Adrenal gland (tissue), 9 donors: ENCODE measurements at regions not wholly inside any gene's neighbourhood (a gene's known extent, or its start where the extent isn't known, plus 50 kb on each side); places are given as distances from the start of the nearest gene placed in this dataset.

ENCODE experiments used
- DNase-seq, 7 donors: peaks; one replicate each; pipeline ENCODE4 v3.0.0-alpha.2; 2019 to 2020
- H3K27ac ChIP-seq, 5 donors: fragments of 200-600 bp; sonication (generic) in 4 of 5; 1 replicate in 3 of 5; 2 replicates in 2 of 5; pipeline versions ENCODE4 v1.5.1 to v1.8.0; 2016 to 2020; ENCODE audit warnings: mild to moderate bottlenecking in 1 of 5
- H3K27me3 ChIP-seq: fragments of 200-600 bp; 2 replicates; pipeline ENCODE4 v1.8.0; 2021
- H3K36me3 ChIP-seq, 2 donors: fragments of 200-600 bp; replicated peaks in 1 of 2; 1 replicate in 1 of 2; 2 replicates in 1 of 2; pipeline versions ENCODE4 v1.5.1 to v1.8.0; 2018 to 2022
- H3K4me1 ChIP-seq, 2 donors: fragments of 200-600 bp; replicated peaks in 1 of 2; 1 replicate in 1 of 2; 2 replicates in 1 of 2; pipeline versions ENCODE4 v1.5.1 to v1.8.0; 2018 to 2021
- H3K4me3 ChIP-seq, 4 donors: fragments of 200-600 bp; sonication (generic) in 3 of 4; one replicate each; pipeline ENCODE4 v1.5.1; 2016 to 2018
- H3K9me3 ChIP-seq, 3 donors: fragments of 200-600 bp; sonication (generic) in 1 of 3; replicated peaks in 1 of 3; 1 replicate in 2 of 3; 2 replicates in 1 of 3; pipeline versions ENCODE4 v1.5.1 to v1.8.0; 2016 to 2021
- POLR2A ChIP-seq, 2 donors: fragments of 450-650 bp; IDR thresholded peaks; one replicate each; pipeline ENCODE4 v1.6.1; 2017; ENCODE audit warnings: antibody characterized with exemption in 2 of 2, mild to moderate bottlenecking in 2 of 2, moderate library complexity in 1 of 2
- WGBS, 4 donors: extraction: QIAGEN DNeasy Blood & Tissue Kit in 2 of 4; methylation state at CpG; one replicate each; pipeline versions ENCODE4 v1.1.5 to v1.1.7; 2013 to 2017; 5-methylcytosine and 5-hydroxymethylcytosine counted together
- intact Hi-C, 2 donors: fragments of 100-400 bp; cut with DNase I; formaldehyde crosslinking; loops; one replicate each; pipeline versions ENCODE4 v1.14.1 to v1.15.0; 2022 to 2023
- TF ChIP-seq, protein P1 (sequence below), 6 experiments: fragments of 450-650 bp in 4 of 6; fragments of 200-600 bp in 2 of 6; sonication (generic) in 1 of 6; IDR thresholded peaks; 1 replicate in 5 of 6; 2 replicates in 1 of 6; pipeline versions ENCODE4 v1.5.1 to v1.8.0; 2016 to 2021; ENCODE audit warnings: antibody characterized with exemption in 6 of 6, mild to moderate bottlenecking in 2 of 6, moderate library complexity in 1 of 6
- donor health status: healthy with polysubstance abuse.
- donor health status: Bipolar disorder and iron deficiency.
- donor health status: DM: yes; HTN: yes; CAD: no.
- donor health status: DM: no; HTN: no; CAD: no.
- donor health status: DM: no; HTN: no; CAD: no.

DNA sequence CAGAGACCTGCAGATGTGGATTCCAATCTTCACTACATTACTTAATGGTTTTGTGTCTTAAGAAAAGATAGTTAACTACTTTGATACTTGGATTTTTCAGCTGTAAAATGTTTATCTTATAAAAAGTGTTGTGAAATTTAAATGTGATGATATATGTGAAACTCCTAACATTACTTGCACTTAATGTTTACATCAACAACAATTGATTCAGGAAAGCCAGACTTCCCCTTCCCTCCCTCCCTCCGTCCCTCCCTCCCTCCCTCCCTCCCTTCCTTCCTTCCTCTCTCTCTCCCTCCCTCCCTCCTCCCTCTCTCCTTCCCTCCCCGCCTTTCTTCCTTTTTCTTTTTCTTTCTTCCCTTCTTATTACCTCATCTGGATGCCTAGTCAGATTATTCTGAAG lies 773.9 kb upstream of the FAM98A start:
- intact Hi-C loops = no loop called here
- H3K27me3 ChIP-seq = no peaks in the 10 kb centered on the region
- TF ChIP-seq POLR2A (IDR thresholded peaks at IDR 0.05) = no peak
- TF ChIP-seq, protein P1, sequence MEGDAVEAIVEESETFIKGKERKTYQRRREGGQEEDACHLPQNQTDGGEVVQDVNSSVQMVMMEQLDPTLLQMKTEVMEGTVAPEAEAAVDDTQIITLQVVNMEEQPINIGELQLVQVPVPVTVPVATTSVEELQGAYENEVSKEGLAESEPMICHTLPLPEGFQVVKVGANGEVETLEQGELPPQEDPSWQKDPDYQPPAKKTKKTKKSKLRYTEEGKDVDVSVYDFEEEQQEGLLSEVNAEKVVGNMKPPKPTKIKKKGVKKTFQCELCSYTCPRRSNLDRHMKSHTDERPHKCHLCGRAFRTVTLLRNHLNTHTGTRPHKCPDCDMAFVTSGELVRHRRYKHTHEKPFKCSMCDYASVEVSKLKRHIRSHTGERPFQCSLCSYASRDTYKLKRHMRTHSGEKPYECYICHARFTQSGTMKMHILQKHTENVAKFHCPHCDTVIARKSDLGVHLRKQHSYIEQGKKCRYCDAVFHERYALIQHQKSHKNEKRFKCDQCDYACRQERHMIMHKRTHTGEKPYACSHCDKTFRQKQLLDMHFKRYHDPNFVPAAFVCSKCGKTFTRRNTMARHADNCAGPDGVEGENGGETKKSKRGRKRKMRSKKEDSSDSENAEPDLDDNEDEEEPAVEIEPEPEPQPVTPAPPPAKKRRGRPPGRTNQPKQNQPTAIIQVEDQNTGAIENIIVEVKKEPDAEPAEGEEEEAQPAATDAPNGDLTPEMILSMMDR (IDR thresholded peaks at IDR 0.05) = no peak
- DNase-seq = no peak
- WGBS, 4 donors = 57 to 72% (median 61%) methylated on average over 2 of the region's 2 CpGs
- H3K27ac ChIP-seq = no peak overlapping the region
- H3K36me3 ChIP-seq = no peaks in the 10 kb centered on the region
- H3K4me1 ChIP-seq = no peaks in the 10 kb centered on the region
- H3K9me3 ChIP-seq = no peaks in the 10 kb centered on the region
- no peak overlapping the region for H3K4me3 ChIP-seq

DNA sequence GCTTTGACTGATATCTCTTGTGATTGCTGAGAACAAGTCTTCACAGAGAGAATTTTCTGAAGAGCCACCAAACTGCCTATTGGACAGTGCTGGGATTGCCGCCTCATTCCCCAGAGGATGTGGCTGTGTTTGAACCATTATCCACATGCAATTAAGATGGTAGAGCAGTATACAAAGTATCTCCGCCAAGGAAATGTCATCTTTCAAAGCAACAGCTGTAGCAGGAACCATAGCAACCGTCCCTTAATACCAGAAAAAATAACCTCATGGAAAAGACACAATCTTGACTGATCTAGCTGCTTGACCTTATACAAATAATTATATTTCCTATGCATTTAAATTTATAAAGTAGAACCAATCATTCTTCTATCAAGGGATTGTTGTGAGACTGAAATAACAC lies 772.6 kb upstream of the FAM98A start:
- TF ChIP-seq POLR2A (IDR thresholded peaks at IDR 0.05) = no peak
- TF ChIP-seq, protein P1 (IDR thresholded peaks at IDR 0.05) = no peak
- Histone ChIP-seq H3K4me3 (no peak overlapping the region), H3K27ac (no peak overlapping the region), H3K36me3 (no peaks in the 10 kb centered on the region), H3K9me3 (no peaks in the 10 kb centered on the region), H3K4me1 (no peaks in the 10 kb centered on the region), H3K27me3 (no peaks in the 10 kb centered on the region)
- no peak for DNase-seq
- intact Hi-C loops = no loop called here
- 79 to 93% (median 84%) methylated on average over 3 of the region's 3 CpGs for WGBS, 4 donors

DNA sequence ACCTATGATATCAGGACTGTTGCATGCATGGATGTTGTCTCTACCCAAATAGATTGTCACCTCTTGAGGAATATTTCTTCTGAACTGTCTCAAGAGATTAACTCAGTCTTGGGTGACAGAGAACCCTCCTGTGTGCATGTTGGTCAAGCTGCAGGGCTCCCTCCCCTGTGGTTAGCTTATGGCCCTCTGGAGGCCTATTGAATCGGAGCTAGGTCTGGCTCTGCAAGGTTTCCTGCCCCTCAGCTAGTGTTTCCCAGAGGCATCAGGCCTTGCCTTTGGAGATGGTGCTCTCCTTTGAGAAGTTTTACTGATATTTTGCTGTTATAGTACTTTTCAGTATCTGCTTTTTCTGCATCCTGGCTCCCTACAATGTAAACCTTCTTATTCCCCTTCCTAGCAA lies 769.2 kb upstream of the FAM98A start:
- Histone ChIP-seq H3K36me3 (no peaks in the 10 kb centered on the region), H3K27ac (no peak overlapping the region), H3K4me1 (no peaks in the 10 kb centered on the region), H3K4me3 (no peak overlapping the region), H3K27me3 (no peaks in the 10 kb centered on the region), H3K9me3 (no peaks in the 10 kb centered on the region)
- TF ChIP-seq, protein P1 (IDR thresholded peaks at IDR 0.05) = no peak
- TF ChIP-seq POLR2A (IDR thresholded peaks at IDR 0.05) = no peak
- WGBS, 4 donors = 50 to 63% (median 52%) methylated on average over 1 of the region's 1 CpG
- intact Hi-C loops = no loop called here
- no peak for DNase-seq

DNA sequence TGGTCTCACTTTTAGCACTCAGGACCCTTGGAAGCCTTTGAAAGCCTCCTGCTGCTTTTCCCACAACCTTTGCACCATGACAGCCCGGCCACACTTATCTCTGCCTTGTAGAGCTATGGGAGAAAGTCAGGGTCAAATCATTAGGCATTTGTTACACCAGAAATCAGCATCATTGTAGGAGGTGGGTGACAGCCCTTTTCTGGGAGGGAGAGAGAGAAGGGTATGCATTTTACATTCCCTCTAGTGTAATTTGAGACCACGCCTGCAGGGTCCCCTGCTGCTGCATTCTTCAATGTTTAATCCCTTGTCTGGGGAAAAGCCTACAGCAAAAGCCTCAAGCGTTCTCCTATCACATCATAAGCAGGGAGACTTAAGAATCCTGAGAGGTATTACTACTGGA lies 766.8 kb upstream of the FAM98A start:
- Histone ChIP-seq H3K4me1 (no peaks in the 10 kb centered on the region), H3K27ac (no peak overlapping the region), H3K36me3 (no peaks in the 10 kb centered on the region), H3K4me3 (no peak overlapping the region), H3K9me3 (no peaks in the 10 kb centered on the region), H3K27me3 (no peaks in the 10 kb centered on the region)
- TF ChIP-seq, protein P1 (IDR thresholded peaks at IDR 0.05) = no peak
- TF ChIP-seq POLR2A (IDR thresholded peaks at IDR 0.05) = no peak
- no peak for DNase-seq
- intact Hi-C loops = no loop called here
- WGBS, 4 donors = 27 to 44% (median 30%) methylated on average over 3 of the region's 3 CpGs
